ENCODE measurements at regions not wholly inside any gene's neighbourhood (a gene's known extent, or its start where the extent isn't known, plus 50 kb on each side); places are given as distances from the start of the nearest gene placed in this dataset.

DNA sequence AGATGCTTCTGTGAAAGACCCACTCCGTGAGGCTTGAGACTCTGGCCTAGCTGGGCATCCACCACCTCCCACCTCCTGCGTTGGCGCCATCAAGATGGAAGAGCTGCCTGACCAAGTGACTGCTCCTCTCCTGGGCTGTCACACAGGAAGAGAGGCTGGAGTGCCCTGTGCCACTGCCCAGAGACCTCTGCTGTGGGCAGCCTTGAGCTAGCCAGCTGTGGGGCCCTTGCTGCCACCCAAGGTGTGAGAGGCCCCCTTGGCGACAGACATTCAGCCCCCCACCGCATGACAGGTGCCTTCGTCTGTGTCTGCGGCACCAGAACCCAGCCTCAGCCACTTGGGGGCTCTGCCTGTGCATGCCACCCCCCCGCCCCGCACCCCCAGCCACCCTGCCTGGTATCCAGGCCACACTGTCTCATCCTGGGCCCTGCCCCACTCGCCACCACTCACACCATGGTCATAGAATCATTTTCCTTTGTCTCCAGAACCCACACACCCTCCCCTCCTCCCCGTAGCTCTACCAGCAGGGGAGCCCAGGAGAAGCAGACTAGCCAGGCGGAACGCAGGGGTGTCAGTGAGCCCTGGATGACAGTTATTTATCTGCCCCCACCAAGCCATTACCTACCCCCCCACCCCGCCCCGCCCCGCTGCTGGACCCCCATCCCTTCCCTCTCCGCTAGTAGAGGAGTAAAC, 120.9 kb upstream of the LHX1 start:
- Mint-ChIP-seq H3K36me3 (ENCODE audit: unreplicated experiment) (no peaks in the 10 kb centered on the region), H3K9me3 (ENCODE audit: unreplicated experiment) (peaks cover 3% of the 10 kb centered on the region), H3K27me3 (ENCODE audit: unreplicated experiment) (peaks cover 24% of the 10 kb centered on the region), H3K4me1 (ENCODE audit: low read depth, unreplicated experiment) (peaks cover 14% of the 10 kb centered on the region), H3K27ac (ENCODE audit: unreplicated experiment) (no peak overlapping the region), H3K4me3 (ENCODE audit: unreplicated experiment) (no peak overlapping the region)
- no peak for DNase-seq
- TF ChIP-seq, protein P1, sequence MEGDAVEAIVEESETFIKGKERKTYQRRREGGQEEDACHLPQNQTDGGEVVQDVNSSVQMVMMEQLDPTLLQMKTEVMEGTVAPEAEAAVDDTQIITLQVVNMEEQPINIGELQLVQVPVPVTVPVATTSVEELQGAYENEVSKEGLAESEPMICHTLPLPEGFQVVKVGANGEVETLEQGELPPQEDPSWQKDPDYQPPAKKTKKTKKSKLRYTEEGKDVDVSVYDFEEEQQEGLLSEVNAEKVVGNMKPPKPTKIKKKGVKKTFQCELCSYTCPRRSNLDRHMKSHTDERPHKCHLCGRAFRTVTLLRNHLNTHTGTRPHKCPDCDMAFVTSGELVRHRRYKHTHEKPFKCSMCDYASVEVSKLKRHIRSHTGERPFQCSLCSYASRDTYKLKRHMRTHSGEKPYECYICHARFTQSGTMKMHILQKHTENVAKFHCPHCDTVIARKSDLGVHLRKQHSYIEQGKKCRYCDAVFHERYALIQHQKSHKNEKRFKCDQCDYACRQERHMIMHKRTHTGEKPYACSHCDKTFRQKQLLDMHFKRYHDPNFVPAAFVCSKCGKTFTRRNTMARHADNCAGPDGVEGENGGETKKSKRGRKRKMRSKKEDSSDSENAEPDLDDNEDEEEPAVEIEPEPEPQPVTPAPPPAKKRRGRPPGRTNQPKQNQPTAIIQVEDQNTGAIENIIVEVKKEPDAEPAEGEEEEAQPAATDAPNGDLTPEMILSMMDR (IDR thresholded peaks at IDR 0.05; ENCODE audit: partially characterized antibody, unreplicated experiment), result no peak

DNA sequence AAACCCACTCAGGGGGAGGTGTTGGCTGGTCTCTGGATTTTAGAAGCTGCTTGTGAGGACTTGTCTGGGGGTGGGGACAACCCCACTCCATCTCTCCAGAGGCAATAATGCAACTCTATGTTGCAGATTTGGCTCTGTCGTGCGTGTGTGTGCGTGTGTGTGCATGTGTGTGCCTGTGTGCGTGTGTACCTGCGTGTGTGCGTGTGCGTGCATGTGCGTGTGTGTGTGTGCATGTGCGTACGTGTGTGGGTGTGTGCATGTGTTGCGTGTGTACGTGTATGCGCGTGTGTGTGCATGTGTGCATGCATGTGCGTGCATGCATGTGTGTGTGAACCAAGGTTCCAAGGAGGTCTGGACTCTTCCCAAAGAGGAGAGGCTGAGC, 120.4 kb upstream of the LHX1 start:
- TF ChIP-seq, protein P1 (IDR thresholded peaks at IDR 0.05; ENCODE audit: partially characterized antibody, unreplicated experiment), result no peak
- peaks cover 12% of the 10 kb centered on the region for H3K4me1 Mint-ChIP-seq (ENCODE audit: low read depth, unreplicated experiment)
- no peak overlapping the region for H3K27ac Mint-ChIP-seq (ENCODE audit: unreplicated experiment)
- DNase-seq, result no peak
- H3K4me3 Mint-ChIP-seq (ENCODE audit: unreplicated experiment), result no peak overlapping the region
- peaks cover 19% of the 10 kb centered on the region for H3K27me3 Mint-ChIP-seq (ENCODE audit: unreplicated experiment)
- no peaks in the 10 kb centered on the region for H3K36me3 Mint-ChIP-seq (ENCODE audit: unreplicated experiment)
- H3K9me3 Mint-ChIP-seq (ENCODE audit: unreplicated experiment), result peaks cover 3% of the 10 kb centered on the region

DNA sequence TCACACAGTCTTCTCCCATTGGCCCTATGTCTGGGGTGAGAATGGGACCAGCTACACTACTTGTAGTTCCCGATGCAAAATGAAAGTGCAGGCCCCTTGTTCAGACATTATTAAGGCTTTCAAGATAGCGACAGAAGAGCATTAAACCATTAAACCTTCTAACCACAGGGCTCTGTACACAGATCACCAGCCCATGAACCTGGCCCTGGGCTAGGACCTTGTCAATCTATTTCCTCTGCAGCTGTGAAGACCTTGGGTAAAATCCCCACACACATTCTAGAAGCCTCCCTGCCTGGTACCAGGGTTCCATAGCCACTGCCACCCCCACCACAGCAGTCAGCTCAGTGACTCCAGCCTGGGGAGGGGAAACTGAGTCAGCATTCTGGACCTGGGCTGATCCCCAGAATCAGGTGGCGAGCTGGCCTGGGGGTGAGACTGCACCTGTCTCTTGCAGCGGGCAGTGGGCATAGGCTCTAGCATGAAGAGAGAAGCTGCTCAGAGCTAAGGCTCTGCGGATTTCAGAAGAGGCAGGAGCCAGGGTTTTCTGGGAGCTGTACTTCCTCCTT, 119.7 kb upstream of the LHX1 start:
- H3K9me3 Mint-ChIP-seq (ENCODE audit: unreplicated experiment), result peaks cover 3% of the 10 kb centered on the region
- peaks cover 12% of the 10 kb centered on the region for H3K4me1 Mint-ChIP-seq (ENCODE audit: low read depth, unreplicated experiment)
- no peak overlapping the region for H3K4me3 Mint-ChIP-seq (ENCODE audit: unreplicated experiment)
- TF ChIP-seq, protein P1 (IDR thresholded peaks at IDR 0.05; ENCODE audit: partially characterized antibody, unreplicated experiment), result no peak
- DNase-seq, result no peak
- peaks cover 16% of the 10 kb centered on the region for H3K27me3 Mint-ChIP-seq (ENCODE audit: unreplicated experiment)
- no peaks in the 10 kb centered on the region for H3K36me3 Mint-ChIP-seq (ENCODE audit: unreplicated experiment)
- H3K27ac Mint-ChIP-seq (ENCODE audit: unreplicated experiment), result no peak overlapping the region

DNA sequence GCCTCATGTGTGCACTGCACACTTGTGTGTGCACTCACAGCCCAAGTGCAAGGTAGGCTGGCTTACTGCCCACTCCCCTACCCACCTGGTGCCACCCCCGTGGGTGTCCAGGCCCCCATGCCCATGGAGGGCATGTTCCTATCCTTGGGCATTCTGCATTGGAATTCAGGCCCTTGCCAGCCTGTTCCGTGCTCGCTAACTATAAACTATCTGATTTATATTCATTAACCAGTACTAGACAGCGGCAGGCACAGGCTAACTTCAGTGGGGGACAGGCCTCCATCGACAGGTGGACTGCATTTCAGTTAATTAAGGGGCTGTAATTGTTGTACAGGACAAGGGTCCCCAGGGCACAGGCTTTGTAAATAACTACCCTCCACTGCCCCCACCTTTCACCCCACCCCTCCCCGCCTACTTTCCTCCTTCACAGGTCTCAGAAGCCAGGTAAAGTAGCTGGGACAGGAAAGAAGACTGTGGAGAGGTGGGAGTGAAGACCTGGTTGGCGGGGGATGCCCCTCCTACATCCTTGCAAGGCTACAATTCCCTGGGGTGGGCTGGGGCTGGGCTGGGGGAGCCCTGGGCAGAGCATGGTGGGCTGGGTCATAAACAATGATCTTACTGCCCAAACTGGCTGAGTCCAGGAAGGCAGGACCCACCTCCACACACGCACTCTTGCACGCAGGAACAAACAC, 119.0 kb upstream of the LHX1 start:
- peaks cover 16% of the 10 kb centered on the region for H3K27me3 Mint-ChIP-seq (ENCODE audit: unreplicated experiment)
- H3K27ac Mint-ChIP-seq (ENCODE audit: unreplicated experiment), result no peak overlapping the region
- no peak overlapping the region for H3K4me3 Mint-ChIP-seq (ENCODE audit: unreplicated experiment)

More for the DNA sequence above, 119.0 kb upstream of the LHX1 start:
- H3K4me1 Mint-ChIP-seq (ENCODE audit: low read depth, unreplicated experiment), result peaks cover 8% of the 10 kb centered on the region
- no peaks in the 10 kb centered on the region for H3K36me3 Mint-ChIP-seq (ENCODE audit: unreplicated experiment)
- TF ChIP-seq, protein P1 (IDR thresholded peaks at IDR 0.05; ENCODE audit: partially characterized antibody, unreplicated experiment), result no peak
- H3K9me3 Mint-ChIP-seq (ENCODE audit: unreplicated experiment), result peaks cover 3% of the 10 kb centered on the region
- DNase-seq, result no peak

Data from glutamatergic neuron (in vitro differentiated cells).